Activated T-helper 1 cell treated with Interleukin-2 at 50 U/mL for 16 hours (primary cell): ENCODE measurements at regions not wholly inside any gene's neighbourhood (a gene's known extent, or its start where the extent isn't known, plus 50 kb on each side); places are given as distances from the start of the nearest gene placed in this dataset.

Source experiments
- DNase-seq: peaks from one replicate; pipeline ENCODE4 v3.0.0-alpha.2; 2020; ENCODE audit warnings: low read depth

DNA sequence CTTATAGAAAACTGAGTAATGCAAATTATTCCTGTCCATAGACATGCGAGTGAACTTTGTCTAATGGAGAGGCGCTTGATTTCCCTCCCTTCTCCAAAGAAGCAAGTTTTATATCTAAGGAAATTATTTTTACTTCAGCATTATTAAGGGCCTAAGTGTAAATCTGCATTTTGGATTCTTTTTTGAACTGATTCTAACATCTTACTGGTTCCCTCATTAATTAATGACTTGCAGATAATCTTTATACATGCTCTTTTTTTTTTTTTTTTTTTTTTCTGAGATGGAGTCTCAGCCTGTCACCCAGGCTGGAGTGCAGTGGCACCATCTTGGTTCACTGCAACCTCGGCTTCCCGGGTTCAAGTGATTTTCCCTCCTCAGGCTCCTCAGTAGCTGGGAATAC lies 209.5 kb downstream of the TLE4 start:
- no peak for DNase-seq

DNA sequence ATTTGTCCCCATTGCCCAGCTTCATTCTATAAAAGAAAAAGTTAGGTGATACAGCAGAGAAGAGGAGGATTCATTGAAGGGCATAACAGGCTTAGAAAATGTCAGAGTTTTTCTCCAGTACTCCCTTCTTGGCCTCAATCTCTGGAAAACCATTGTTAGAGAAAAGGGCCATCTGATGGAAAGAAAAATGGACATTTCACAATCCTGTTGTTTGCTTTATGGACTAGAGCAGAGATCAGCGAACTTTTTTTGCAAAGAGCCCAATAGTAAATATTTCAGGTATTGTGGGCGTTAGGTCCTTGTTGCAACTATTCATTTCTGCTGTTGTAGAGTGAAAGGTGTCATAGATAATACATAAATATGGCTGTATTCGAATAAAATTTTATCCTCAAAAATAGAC lies 208.8 kb downstream of the TLE4 start:
- DNase-seq: no peak

DNA sequence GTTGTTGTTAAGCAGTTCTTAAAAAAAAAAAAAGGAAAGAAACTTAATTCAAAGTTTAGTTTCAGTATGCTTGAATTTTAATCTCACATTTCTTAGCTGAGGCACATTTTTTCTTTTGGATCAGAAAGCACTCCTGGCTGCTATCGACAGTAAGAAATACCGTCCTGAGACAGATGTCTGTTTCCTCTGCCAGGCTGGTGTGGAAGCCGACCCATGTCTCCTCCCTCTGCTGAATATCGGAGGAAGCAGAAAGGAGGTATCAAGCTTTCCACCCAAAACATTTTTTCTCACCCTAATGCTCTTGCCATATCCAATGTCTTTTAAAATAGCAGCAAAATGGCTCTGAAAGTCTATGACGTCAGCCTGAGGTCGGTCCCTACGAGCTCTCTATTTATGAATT lies 208.1 kb downstream of the TLE4 start:
- DNase-seq: no peak

DNA sequence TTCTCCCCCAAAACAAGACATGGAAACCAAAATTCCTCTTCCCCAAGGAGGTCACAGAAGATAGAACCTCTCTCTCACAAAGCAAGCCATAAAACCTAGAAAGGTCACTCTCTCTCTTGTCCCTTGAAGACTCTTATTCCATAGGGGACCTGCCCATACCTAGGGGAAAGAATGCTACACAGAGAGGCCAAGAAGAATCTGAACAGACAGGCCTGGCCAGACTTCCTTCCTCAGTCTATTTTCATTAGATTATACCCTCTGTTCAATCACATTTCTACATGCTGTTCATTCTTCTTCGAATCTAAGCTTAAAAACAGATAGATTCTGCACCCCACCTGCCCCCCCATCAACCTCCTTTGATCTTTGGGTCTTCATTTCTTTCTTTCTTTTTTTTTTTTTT lies 206.8 kb downstream of the TLE4 start:
- no peak for DNase-seq

DNA sequence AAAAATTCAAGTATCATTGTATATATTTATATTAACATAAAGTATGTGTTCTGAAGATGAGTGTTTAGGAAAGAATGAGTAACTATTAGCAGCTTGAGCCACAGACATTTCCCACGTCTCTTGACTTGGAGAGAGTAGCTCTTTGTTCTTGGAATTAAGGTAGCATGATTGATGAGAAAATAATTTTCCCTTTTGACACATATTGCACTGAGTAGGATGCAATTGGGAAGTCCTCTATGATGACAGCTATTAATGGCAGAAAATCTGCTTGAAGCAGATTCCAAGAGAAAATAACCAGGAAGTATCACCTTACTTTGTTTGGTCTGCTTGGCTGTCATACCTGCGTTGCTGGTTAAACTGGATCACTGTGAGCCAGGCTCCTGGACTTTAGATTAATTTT lies 204.8 kb downstream of the TLE4 start:
- DNase-seq: no peak
